Endothelial cell of umbilical vein (primary cell): ENCODE measurements at regions not wholly inside any gene's neighbourhood (a gene's known extent, or its start where the extent isn't known, plus 50 kb on each side); places are given as distances from the start of the nearest gene placed in this dataset.

Experiments
- EZH2 ChIP-seq: IDR thresholded peaks from 2 replicates; pipeline ENCODE4 v1.6.1; 2012; ENCODE audit warnings: borderline replicate concordance, low read depth, mild to moderate bottlenecking, moderate library complexity, low read length, inconsistent platforms; ENCODE audit not compliant: severe bottlenecking
- FOS ChIP-seq: IDR thresholded peaks from 2 replicates; pipeline ENCODE4 v1.6.1; 2011; ENCODE audit warnings: mild to moderate bottlenecking, low read length, moderate library complexity, borderline replicate concordance; ENCODE audit not compliant: insufficient read depth
- POLR2A ChIP-seq: IDR thresholded peaks from 2 replicates; pipeline ENCODE4 v1.6.1; 2012; ENCODE audit warnings: low read depth, mild to moderate bottlenecking, control low read depth, low read length
- TF ChIP-seq, protein P1 (sequence below), 2 donors: IDR thresholded peaks; 1 replicate in 1 of 2; 2 replicates in 1 of 2; pipeline ENCODE4 v1.5.1; 2011; ENCODE audit warnings: low read length in 2 of 2, mild to moderate bottlenecking in 2 of 2, moderate library complexity in 2 of 2, control low read depth in 1 of 2, inconsistent platforms in 1 of 2, low read depth in 1 of 2; ENCODE audit not compliant: insufficient read depth in 1 of 2; ENCODE audit errors: extremely low read depth in 1 of 2
- TF ChIP-seq, protein P2 (sequence below): IDR thresholded peaks from 2 replicates; pipeline ENCODE4 v1.6.1; 2011; ENCODE audit not compliant: insufficient read depth, insufficient read length

DNA sequence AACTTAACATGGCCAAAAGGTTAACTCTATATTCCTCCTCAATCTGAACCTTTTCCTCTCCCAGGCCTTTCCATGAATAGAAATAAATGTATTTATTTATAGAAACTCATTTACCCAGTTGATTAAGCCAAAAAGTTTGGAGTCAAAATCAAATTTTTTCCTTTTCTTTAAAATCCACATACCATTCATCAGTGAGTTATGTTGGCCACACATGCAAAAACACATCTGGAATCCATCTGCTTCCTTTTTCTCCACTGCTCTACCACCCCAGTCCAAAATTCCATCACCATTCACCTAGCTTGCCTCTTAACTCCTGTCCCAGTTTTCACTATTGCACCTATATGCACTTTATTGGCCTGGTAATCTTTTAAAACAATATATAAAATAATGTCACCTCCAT, 62.4 kb upstream of the TMEM200A start:
- TF ChIP-seq, protein P1, sequence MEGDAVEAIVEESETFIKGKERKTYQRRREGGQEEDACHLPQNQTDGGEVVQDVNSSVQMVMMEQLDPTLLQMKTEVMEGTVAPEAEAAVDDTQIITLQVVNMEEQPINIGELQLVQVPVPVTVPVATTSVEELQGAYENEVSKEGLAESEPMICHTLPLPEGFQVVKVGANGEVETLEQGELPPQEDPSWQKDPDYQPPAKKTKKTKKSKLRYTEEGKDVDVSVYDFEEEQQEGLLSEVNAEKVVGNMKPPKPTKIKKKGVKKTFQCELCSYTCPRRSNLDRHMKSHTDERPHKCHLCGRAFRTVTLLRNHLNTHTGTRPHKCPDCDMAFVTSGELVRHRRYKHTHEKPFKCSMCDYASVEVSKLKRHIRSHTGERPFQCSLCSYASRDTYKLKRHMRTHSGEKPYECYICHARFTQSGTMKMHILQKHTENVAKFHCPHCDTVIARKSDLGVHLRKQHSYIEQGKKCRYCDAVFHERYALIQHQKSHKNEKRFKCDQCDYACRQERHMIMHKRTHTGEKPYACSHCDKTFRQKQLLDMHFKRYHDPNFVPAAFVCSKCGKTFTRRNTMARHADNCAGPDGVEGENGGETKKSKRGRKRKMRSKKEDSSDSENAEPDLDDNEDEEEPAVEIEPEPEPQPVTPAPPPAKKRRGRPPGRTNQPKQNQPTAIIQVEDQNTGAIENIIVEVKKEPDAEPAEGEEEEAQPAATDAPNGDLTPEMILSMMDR (IDR thresholded peaks at IDR 0.05; ENCODE audit: extremely low read depth in 1 of 2, insufficient read depth in 1 of 2, low read depth in 1 of 2, low read length in 2 of 2), result no peak
- TF ChIP-seq FOS (no peak), EZH2 (no peak), POLR2A (no peak)
- TF ChIP-seq, protein P2, sequence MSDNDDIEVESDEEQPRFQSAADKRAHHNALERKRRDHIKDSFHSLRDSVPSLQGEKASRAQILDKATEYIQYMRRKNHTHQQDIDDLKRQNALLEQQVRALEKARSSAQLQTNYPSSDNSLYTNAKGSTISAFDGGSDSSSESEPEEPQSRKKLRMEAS, result no peak
